Progenitor cell of endocrine pancreas (in vitro differentiated cells): ENCODE measurements at regions not wholly inside any gene's neighbourhood (a gene's known extent, or its start where the extent isn't known, plus 50 kb on each side); places are given as distances from the start of the nearest gene placed in this dataset.

Experiments
- DNase-seq: peaks from one replicate; pipeline ENCODE4 v3.0.0; 2021; ENCODE audit warnings: low spot score; ENCODE audit not compliant: unreplicated experiment
- H3K27ac Mint-ChIP-seq: 2 replicates; pipeline ENCODE4 v1.8.0; 2021; ENCODE audit warnings: mild to moderate bottlenecking, moderate library complexity, mixed read lengths
- H3K27me3 Mint-ChIP-seq: 2 replicates; pipeline ENCODE4 v1.8.0; 2021; ENCODE audit warnings: mixed read lengths
- H3K36me3 Mint-ChIP-seq: 2 replicates; pipeline ENCODE4 v1.8.0; 2022; ENCODE audit warnings: mixed read lengths; ENCODE audit not compliant: insufficient read depth
- H3K4me1 Mint-ChIP-seq: 2 replicates; pipeline ENCODE4 v1.8.0; 2021; ENCODE audit warnings: low read depth, mixed read lengths
- H3K4me3 Mint-ChIP-seq: 2 replicates; pipeline ENCODE4 v1.8.0; 2021; ENCODE audit warnings: low read depth, mild to moderate bottlenecking, moderate library complexity, mixed read lengths
- H3K9me3 Mint-ChIP-seq: 2 replicates; pipeline ENCODE4 v1.8.0; 2021; ENCODE audit warnings: low read depth, mixed read lengths
- CTCF ChIP-seq: fragments of 200-600 bp; sonication (generic); IDR thresholded peaks from one replicate; pipeline ENCODE4 v1.5.0; 2021; ENCODE audit warnings: antibody characterized with exemption, mild to moderate bottlenecking; ENCODE audit not compliant: unreplicated experiment

GRCh38 chr2:223196331-223196730, 144.3 kb downstream of the KCNE4 start:
- Mint-ChIP-seq H3K27me3 (peaks cover 10% of the 10 kb centered on the region), H3K4me1 (no peaks in the 10 kb centered on the region), H3K9me3 (peaks cover 15% of the 10 kb centered on the region), H3K27ac (no peak overlapping the region), H3K4me3 (no peak overlapping the region), H3K36me3 (no peaks in the 10 kb centered on the region)
- TF ChIP-seq CTCF = no peak
- DNase-seq = no peak

DNA sequence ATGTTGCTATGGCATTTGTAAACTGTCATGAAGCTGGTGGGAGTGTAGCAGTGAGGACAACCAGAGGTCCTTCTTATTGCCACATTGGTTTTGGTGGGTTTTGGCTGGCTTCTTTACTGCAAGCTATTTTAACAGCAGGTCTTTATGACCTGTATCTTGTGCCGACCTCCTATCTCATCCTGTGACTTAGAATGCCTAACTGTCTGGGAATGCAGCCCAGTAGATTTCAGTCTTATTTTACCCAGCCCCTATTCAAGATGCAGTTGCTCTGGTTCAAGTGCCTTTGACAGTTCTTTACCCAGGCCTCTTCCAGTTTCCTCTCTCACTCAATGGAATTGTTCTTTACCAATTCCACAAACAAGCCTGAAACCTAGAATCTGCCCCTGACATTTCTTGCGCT, 145.1 kb downstream of the KCNE4 start:
- no peaks in the 10 kb centered on the region for H3K4me1 Mint-ChIP-seq
- no peak overlapping the region for H3K4me3 Mint-ChIP-seq
- H3K27ac Mint-ChIP-seq = no peak overlapping the region
- H3K9me3 Mint-ChIP-seq = peaks cover 15% of the 10 kb centered on the region
- no peaks in the 10 kb centered on the region for H3K36me3 Mint-ChIP-seq
- TF ChIP-seq CTCF = no peak
- DNase-seq = no peak
- H3K27me3 Mint-ChIP-seq = peaks cover 3% of the 10 kb centered on the region

DNA sequence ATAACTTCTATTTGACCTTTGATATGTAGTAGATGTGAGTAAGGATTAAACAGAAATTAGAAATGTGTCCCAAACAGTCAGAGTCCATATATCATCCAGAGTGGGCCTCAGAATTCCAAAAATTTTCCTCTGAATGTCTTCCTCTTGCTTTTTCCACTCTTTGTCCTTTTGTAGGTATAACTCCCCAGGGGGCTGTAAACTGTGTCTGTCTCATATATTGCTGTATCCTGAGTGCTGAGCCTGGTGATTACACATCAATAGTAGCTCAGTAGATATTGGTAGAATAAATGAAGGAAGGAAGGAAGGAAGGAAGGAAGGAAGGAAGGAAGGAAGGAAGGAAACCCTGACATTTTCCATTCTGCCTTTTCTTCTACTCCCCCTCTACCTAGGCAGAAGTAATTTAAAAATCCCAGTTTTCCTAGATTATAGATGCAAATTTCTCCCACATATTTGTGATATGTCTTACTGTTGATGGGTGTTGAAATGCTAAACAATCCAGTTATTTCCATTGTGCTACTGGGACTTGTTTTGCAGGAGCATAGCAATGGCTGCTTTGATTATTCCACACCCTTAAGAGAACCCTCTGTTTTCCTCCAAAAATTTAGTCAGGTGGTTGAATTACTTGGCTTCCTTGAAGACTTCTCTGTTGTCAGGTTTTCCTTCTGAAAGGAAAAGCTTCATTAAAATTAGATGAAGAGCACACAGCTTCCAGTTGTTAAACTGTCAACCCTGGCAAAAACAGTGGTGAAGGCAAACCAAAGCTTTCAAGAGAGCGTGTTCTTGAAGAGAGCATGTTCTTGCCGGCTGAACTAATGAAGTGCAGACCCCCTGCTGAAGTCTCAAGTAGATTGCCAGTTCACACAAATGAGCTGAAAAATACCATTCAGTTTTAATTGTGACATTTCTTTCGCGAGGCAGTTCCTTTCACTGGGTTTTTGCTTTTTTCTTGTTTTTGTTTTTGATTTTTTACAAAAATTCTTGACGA, 147.8 kb downstream of the KCNE4 start:
- no peak for TF ChIP-seq CTCF
- no peak overlapping the region for H3K27ac Mint-ChIP-seq
- no peak overlapping the region for H3K4me3 Mint-ChIP-seq
- H3K36me3 Mint-ChIP-seq = no peaks in the 10 kb centered on the region
- H3K9me3 Mint-ChIP-seq = peaks cover 5% of the 10 kb centered on the region
- H3K4me1 Mint-ChIP-seq = peaks cover 4% of the 10 kb centered on the region
- H3K27me3 Mint-ChIP-seq = peaks cover 3% of the 10 kb centered on the region
- DNase-seq = no peak

DNA sequence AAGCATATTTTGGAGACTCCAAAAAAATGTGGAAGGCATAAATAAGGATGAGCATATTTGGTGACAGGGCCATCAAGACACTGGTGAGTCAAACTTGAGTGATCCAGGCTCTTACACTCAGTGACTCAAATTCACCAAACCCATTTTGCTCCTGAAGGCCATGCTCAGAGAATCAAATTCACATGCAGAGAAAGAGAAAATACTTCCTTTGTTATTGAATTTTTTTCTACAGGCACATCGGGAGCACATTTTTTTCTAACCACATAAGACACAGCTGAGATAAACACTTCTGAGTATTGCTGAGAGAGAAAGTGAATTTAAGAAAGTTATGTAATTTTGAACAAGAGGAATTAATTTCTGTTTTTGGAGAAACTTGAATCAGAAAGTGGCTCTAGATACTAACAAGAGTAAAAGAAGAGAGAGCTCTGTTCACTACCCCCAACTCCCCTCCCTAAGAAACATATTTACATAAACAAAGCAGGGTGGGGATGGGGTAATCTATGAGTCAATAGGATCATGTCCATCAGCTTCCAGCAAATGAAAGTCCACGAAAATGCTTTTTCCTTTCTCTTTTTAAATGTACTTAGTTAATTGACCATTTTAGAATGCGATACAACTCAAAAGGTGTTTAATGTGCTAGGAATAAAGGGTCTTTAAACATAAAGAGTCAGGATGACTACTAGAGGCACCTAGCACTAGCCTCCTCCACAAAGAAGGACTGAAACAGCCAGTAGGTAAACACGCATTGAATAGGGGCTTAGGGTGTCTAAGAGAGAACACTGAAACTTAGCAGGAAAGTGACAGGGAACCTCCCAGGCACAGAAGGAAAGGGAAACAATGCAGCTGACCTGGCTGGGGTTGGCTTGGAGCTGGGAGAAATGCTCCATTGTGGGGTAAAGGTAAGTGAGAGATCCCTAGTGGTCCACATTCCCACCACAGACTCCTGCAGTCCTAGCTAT, 152.3 kb downstream of the KCNE4 start:
- no peak for DNase-seq
- TF ChIP-seq CTCF = no peak
- Mint-ChIP-seq H3K36me3 (no peaks in the 10 kb centered on the region), H3K27ac (no peak overlapping the region), H3K4me3 (no peak overlapping the region), H3K4me1 (peaks cover 4% of the 10 kb centered on the region), H3K27me3 (no peaks in the 10 kb centered on the region), H3K9me3 (no peaks in the 10 kb centered on the region)

DNA sequence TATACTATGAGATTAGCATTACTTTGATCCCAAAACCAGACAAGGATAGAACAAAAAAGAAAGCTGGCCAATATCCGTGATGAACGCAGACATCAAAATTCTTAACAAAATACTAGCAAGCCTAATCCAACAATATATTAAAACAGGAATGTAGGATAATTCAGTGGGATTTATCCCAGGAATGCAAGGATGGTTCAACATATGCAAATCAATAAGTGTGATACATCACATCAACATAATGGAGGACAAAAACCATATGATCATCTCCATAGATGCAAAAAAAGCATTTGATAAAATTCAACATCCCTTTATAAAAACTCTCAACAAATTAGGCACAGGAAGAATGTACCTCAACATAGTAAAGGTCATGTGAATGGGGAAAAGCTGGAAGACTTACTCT, 158.5 kb downstream of the KCNE4 start:
- Mint-ChIP-seq H3K36me3 (peaks cover 2% of the 10 kb centered on the region), H3K9me3 (peaks cover 15% of the 10 kb centered on the region), H3K27ac (no peak overlapping the region), H3K4me1 (no peaks in the 10 kb centered on the region), H3K4me3 (no peak overlapping the region), H3K27me3 (no peaks in the 10 kb centered on the region)
- no peak for DNase-seq
- TF ChIP-seq CTCF = no peak
